Sigmoid colon (tissue), 4 donors: ENCODE measurements at regions not wholly inside any gene's neighbourhood (a gene's known extent, or its start where the extent isn't known, plus 50 kb on each side); places are given as distances from the start of the nearest gene placed in this dataset.

Experiments
- CTCF ChIP-seq, 4 experiments: fragments of 450-650 bp in 3 of 4; fragments of 200-600 bp in 1 of 4; IDR thresholded peaks; one replicate each; pipeline ENCODE4 v1.5.1; 2016 to 2019; ENCODE audit warnings: antibody characterized with exemption in 4 of 4, mild to moderate bottlenecking in 3 of 4, moderate library complexity in 2 of 4
- POLR2AphosphoS5 ChIP-seq, 4 donors: sonication (generic); formaldehyde crosslinking; IDR thresholded peaks; one replicate each; pipeline ENCODE4 v1.6.1; 2017; ENCODE audit warnings: antibody characterized with exemption in 4 of 4

- no peak for TF ChIP-seq CTCF (IDR thresholded peaks at IDR 0.05)
- no peak for TF ChIP-seq POLR2AphosphoS5 (IDR thresholded peaks at IDR 0.05)
Observed at GRCh38 chr17:77435272-77436057, 294.7 kb downstream of the SEC14L1 start.
